GM19452 (cell line): ENCODE measurements at regions not wholly inside any gene's neighbourhood (a gene's known extent, or its start where the extent isn't known, plus 50 kb on each side); places are given as distances from the start of the nearest gene placed in this dataset.

Source experiments
- ATAC-seq: cut with Tn5 transposase; IDR thresholded peaks from one replicate; pipeline ENCODE4 v1.9.1; 2021; ENCODE audit not compliant: unreplicated experiment

DNA sequence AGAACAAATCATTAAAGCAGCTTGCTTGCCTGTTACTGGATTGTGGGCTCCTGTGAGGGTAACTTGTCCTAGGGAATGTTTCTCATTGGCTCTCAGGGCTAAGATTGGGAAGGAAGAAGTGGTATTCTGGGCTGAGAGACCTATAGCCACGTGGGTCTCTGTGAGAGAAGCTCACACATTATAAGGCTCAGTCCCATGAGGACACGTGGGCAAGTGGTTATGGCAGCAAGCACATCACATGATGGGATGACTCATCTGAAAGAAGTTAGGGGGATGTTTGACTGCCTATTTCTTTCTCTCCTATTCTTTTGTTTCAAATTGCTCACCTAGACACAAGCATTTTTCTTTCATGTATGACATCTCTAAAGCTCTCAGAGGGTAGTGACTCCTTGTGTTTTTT lies 418.0 kb upstream of the ST6GAL2 start:
- ATAC-seq, result no peak

DNA sequence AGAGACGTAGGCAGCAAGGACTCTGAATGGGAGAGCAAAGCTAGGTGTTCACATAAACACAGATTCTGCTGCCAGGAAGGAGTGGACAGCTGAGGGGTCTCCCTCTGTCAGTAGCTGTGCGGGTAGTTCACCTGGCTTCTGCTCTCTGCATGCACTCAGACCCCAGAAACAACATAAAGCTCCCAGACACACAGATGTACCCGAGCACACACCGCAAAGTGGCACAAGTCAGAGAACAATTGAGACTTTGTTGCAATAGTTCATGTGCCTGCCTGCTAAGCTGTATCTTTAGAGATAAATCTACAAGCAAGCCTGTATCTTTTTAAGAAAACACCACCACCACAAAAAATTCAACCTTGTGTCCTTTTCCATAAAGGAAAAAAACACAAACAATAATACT lies 420.0 kb upstream of the ST6GAL2 start:
- ATAC-seq, result no peak

DNA sequence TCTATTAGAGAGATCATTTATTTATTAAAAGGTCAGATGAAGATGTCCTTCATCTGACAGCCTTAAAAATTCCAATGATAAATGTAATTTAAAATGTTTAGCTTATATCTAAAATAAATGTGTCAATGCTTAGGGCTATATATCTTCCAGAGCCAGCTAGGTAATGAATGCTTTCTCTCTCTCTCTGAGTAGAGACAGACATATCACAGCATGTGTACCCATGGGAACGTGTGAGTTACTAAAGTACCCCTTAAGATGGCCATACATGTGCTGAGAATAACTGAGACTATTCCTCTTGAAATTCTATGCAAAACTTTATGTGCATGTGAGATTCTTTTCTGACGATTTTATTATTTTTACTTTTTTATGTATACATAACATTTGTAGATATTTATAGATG lies 420.9 kb upstream of the ST6GAL2 start:
- ATAC-seq, result no peak

DNA sequence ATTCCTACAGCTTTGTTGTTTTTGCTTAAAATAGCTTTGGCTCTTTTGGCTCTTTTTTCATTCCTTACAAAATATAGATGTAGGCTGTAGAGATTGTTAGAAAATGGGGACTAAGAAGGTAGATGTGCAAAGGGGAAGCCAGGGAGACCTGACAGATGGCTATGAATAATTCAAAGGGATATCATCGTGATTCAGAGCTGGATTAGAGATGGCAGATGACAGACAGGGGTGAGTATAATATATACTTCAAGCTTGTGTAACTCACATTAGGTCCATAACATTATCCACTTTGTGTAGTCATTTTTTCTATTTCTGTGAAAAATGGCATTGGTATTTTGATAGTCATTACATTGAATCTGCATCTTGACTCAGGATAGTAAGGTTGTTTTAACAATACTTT lies 422.9 kb upstream of the ST6GAL2 start:
- no peak for ATAC-seq

DNA sequence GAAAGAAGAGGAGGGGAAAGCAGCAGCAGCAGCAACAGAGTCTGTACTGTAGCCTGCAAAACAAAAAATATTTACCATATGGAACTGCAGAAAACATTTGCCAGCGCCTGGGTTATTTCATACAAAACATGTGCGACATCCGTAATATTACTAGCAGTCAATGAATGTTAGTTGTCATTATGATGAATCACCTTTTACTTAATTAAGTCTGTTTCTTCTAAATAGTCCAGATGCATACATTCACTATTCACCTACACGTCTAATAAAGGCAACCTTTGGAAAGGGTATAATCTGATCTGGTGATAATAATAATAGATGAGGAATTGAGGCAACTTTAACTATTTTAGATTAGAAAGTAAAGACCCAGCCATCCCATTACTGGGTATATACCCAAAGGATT lies 426.3 kb upstream of the ST6GAL2 start:
- ATAC-seq, result no peak

DNA sequence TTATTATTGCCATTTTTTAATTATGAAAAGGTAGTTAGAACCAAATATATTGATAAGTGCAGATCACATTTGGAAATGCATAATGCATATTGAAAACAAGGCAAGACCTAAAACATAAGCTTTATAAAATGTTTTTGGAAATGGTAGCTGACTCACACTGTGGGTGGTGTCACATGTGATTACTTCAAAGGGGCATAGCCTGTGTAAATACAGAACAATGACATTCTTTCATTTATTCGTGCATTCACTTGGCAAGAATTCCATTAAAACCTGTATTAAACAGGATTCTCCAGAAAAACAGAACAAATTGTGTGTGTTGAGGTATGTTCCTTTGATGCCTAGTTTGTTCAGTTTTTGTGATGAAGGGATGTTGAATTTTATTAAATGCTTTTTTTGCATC lies 427.3 kb upstream of the ST6GAL2 start:
- no peak for ATAC-seq

DNA sequence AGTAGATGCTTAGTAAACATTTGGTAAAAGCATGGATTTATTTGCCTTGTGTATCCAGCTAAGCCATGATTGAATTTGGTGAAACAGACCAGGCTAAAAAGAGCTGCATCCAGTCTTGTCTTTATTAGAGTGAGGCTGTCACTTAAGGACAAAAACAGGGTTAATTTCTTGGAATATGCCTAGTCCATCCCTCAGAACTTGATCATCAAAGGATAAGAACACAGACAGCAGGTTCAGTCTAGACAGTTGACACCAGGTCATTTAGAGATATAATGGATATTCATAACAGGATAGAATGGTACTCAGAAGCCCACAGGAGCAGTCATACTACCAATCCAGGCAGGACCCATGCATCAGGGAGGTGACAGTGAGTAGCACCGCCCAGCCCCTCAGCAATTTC lies 434.9 kb upstream of the ST6GAL2 start:
- no peak for ATAC-seq

DNA sequence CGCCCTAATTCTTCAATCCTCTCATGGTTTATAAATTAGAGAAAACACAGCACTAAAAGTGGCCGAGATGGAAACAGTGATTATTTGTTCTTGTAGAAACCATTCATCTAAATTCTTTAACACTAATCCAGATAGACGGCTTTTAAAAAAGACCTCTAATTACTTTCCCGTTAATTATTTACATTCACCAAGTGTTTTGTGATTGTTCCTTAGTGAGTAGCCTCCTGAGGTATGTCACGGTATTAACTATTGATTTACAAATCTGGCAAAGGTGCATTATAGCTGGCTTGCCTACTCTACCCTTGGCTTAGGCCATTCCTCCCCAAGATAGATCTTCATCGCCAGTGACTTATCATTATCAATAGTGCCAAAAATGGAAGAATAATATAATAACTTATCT lies 436.4 kb upstream of the ST6GAL2 start:
- no peak for ATAC-seq

DNA sequence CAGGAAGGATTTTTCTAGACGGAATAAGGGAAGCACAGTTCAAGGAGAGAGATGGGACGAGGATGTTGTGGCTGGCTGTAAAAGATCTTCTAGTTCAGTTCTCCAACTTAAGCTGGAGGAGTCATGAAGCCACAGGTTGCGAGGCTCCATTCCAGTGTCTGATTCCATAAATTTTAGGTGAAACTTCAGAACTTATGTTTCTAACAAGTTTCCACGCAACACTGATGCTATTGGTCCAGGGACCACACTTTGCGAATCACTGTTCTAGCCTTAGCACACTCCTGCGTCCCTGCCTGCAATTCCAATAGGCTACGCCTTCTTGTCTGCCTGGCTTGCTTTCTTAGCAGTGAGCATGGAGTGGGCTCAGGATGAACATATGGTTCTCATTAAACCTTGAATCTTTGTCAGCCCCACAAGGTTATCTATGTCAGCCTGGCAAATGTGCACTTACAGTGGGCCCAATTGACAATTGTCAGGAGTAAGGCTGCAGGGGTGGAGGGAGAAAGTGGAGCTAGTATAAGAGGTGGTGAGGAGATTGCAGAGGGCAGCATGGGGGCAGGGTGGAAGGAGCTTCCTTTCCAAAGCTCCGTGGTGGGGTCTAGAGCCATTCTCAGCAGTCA lies 438.1 kb upstream of the ST6GAL2 start:
- ATAC-seq, result no peak

DNA sequence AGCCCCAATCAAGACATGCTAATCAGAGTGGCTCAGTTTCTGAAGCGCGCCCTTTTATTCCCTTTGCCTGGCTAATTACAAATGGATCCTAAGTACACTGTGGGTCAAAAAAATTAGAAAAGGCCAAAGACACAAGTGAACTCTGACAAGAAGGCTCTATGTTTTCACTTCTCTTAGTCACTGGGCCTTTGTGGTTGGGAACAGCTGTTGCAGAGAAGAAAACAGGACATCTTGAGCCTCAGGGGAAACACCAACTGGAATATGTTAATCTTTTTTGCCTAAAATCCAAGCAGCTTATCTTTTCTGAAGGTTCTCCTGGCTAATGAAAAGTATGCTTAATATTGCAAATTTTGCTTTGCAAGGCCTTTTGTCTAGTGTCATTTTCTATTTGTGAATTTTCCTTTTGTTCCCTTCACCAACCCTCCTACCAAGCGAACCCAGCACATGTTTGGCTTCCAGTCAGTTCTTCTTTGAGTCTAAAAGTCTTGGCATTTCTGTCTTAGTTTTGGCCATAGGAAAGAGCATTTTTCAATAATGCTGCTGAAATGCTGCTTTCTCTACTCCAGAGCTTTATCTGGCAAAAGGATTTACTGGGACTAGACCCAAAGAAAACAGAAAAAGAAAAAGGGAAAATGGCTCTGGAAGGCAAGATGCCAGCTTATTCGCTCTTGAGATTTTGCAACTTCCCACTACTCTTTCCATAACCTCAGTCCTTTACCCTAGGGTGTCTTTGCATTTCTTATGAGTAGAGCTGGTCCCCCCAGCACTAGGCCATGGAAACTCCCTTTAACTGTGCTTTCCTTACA lies 440.2 kb upstream of the ST6GAL2 start:
- ATAC-seq, result no peak

DNA sequence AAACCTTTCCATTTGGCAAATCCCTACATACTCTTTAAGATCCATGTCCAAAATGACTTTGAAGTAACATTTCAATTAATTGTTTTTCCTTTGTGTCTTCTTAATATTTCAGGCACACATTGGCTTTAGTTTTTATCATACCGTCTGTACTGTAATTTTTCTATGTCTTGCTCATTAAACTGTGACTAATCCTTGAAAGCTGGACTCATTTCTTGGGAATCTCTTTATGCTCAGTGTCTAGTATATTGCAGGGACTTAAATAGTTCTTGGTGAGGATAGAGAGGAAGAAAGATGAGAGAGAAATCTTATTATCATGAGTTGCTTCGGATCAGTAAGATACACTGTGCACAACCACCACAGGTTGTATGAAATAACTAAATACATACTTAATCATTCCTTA lies 448.3 kb upstream of the ST6GAL2 start:
- ATAC-seq, result no peak

DNA sequence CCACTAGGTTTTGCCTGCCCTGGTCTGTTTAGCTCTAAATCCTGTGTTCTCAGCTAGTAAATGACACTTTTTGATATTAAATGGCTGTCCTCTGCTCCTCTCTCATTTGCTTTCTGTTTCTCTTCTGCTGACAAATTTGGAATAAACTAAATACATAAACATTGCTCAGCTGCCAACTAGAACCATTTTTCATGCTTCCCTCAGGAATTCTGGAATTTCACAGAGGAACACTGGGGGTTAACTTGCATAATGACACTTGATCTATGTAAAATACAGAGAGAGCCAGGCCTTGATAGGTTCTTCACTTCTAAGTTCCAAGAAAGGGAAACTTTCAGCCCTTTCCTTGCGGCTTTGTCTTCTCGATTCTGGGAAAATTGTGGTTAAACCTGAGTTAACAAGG lies 450.6 kb upstream of the ST6GAL2 start:
- no peak for ATAC-seq

DNA sequence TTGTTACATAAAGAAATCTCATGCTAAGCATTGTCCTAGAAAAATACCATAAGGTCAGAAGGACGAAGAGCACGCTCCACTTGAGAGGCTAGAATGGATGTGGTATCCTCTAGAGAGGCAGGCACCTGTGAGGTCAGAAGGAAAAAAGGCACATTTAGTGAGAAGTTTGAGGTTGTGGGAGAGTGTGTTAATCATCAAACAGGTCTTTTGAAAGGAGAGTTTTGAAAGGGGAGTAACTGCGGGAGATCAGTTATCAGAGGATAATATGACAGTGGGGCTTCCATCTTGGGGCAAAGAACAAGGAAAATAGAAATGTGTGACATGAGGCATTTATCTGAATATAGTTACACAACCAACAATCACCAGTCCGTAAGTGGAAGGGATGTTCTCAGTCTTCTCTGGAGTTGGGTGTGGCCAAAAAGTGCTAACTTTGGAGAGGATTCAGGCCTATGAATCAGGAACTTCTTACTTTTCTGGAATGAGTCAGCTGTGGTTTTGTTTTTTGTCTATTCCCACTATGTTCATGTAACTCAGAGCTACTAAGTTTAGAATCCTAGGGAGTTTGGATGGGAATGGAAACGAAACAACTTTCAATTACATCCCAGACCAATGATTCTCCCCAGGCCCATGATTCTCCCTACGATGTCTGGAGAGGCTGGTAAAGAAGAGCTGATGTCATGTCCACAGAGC lies 451.4 kb upstream of the ST6GAL2 start:
- no peak for ATAC-seq

DNA sequence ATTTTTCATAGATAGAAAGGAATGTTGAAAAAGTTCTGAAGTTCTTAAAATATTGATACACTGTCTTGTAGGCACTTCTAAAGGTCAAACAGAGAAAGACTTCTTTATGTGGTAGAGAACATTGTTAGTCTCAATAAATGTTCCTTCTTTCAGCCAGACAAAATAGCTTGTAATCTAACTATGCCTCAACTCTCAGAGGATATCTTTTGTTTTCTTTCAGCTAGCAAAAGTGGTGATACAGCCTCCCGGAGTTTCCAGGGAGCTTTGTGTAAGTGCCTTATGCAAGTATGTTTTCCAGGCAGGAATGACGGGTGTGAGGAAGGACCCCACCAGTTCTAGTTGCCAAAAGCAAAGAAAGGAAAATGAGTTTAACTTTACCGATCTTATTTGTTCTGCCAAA lies 452.1 kb upstream of the ST6GAL2 start:
- no peak for ATAC-seq

DNA sequence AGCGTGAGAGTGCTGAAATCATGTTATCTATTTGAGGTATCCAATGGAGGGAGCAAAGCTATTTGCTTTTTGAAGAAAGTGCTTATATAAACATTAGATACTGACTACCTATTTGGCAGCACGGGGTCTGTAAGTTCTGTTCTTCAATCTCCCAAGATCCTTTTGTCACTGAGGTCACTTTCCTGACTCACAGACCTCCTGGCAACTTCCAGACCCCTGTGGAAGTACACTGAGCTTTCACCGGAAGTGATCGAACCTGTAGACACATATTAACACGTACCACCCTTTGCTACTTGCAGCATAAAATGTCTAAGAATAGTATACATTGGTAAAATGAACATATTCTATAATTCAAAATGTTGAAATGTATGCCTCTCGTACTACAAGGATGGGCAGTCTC lies 452.6 kb upstream of the ST6GAL2 start:
- no peak for ATAC-seq

DNA sequence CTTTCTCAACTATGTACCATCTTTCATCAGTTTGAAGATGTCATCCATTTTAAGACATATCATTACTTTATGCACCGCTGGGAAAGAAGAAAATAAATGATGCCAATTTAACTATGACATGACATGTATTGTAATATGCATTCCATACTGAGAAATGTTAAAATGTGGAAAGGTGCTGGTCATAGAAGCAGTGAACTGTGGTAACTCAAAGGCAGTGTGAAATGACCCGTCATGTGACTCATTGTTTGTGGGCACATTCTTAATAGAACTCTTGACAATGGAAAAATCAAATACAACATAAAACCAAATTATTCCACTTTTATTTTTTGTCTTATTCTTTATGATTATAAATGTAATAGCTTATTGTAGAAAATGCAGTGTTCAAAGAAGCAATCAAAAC lies 455.0 kb upstream of the ST6GAL2 start:
- no peak for ATAC-seq

DNA sequence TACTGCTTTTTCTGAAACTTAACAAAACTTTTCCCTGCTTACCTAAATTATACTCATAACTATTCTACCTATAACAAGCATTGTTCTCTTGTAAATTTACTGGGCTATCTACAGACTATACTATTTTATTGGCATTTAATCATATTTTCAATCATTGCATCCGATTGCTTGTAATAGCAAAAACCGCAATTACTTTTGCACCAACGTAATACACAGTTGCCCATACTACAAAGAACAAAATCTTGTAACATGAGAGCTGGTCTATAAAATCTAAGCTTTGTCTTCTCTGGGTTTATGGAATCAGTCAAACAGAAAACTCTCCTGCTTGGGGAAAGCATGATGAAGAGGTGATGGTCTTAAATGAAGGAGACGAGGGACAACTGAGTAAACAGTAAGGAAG lies 463.4 kb upstream of the ST6GAL2 start:
- no peak for ATAC-seq

DNA sequence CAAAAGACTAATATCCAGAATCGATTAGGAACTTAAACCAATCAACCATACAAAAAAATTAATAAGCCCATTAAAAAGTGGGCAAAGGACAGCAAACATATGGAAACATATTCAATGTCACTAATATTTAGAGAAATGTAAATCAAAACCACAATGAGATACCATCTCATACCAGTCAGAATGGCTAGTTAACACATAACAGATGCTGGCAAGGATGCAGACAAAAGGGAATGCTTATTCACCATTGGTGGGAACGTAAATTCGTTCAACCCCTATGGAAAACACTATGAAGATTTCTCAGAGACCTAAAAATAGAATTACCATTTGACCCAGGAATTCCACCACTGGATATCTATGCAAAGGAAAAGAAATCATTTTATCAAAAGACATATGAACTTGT lies 468.2 kb upstream of the ST6GAL2 start:
- ATAC-seq, result no peak

DNA sequence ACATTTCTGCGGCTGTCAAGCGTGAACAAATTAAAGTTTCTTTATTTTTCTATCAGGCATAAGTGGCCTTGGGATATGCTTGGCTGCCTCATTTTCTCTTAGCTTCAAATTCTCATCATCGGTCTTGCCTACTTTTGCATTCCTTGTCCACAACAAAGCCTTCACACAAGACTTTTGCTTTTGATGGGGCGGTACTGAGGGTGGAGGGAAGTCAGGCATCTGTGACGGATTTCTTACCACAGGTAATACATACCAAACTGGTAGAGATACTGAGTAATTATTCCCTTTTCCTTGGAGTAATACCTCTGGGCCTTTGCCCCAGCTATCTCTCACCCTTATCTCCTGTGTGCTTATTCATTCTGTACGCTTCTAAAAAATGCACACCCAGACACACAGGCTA lies 468.3 kb upstream of the RGPD4 start:
- ATAC-seq, result no peak

DNA sequence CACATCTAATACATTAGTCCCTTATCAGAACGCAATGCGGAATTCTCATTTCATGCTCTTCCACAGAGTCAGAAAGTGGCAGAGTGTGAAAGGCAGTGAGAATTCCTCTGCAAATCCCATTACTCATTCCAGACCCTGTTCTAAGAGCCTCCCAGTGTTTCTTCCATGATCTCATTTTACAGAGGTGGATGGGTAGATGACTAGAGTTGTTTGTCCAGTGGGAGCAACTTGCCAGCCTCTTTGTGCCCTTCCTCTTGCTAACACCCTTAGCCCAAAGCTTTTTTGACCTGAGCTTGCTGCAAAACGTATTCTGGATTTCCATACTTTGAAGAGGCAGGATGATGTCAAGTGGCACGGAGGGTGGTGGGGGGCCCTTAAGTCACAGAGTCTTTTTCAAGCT lies 467.7 kb upstream of the RGPD4 start:
- ATAC-seq, result no peak

DNA sequence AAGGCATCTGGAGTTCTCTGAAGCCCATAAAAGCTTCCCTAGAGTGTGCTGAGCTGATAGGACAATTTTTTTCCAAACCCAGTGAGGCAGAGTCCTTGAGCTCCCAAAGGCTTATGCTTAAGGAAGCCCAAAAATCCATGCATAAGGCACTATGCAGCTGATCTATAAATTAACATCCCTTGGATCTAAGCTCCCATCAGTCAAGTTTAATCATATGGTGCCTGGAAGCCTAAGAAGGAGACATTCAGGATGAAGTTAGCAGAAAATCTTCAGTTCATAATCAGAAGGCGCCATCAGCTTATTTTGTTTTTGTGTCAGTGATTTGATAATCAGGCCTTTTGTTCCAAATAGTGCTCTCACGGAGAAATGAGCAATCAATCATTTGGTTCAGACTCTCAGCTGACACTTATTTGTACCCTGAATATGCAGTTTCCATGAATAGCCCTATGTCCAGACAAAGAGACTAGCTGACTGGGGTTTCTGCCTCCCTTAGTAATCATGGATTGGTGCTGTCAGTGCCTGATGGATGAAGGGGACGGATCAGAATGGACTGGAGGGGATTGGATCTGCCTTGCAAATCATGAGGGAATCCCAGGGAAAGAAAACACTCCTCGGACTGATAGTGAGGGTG lies 464.8 kb upstream of the RGPD4 start:
- no peak for ATAC-seq

DNA sequence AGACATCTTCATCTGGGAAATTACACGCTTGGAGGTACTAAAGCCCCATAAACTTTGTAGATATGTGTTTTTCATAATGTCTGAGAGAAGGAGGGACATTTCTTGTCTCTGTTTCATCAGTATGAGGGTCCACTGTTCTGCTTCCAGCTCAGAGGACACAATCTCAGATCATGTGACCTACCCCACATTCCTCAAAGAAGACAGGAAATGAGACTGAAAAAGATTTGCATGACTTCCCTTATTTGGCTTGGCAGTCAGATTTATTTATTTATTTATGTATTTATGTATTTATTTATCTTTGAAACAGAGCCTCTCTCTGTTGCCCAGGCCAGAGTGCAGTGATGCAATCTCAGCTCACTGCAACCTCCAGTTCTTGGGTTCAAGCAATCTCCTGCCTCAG lies 463.7 kb upstream of the RGPD4 start:
- no peak for ATAC-seq
